HCT116 (cell line): ENCODE measurements at regions not wholly inside any gene's neighbourhood (a gene's known extent, or its start where the extent isn't known, plus 50 kb on each side); places are given as distances from the start of the nearest gene placed in this dataset.
A peak's percentile ranks its signal among the peaks of the same experiment; 100 is the strongest.
"Not testable (repeated sequence)": the region's sequence is repeated elsewhere in the genome, so short reads cannot be mapped to it uniquely, and the experiment has no call there.

ENCODE experiments used
- ATAC-seq: fragments of 200-7000 bp; cut with Tn5 transposase; 2 replicates; pipeline ENCODE4 v1.9.1; 2020; ENCODE audit warnings: mild to moderate bottlenecking, moderate library complexity
- BruUV-seq: library from RNA; stranded (reverse); fragments of 400-500 nt; replicated peaks from 2 replicates; lab custom pipeline; 2021; lab: Mats Ljungman, UMichigan
- CTCF ChIA-PET: fragments of 300-600 bp; sonication (Branson Sonifier 250); formaldehyde crosslinking; loops from one replicate; lab custom pipeline; 2021; ENCODE audit warnings: antibody characterized with exemption; lab: Charles Lee
- POLR2A ChIA-PET: fragments of 300-600, 350-600 bp; sonication (Branson Sonifier 250); formaldehyde crosslinking; loops from one replicate; lab custom pipeline; 2021; ENCODE audit warnings: antibody characterized with exemption; lab: Charles Lee
- RAD21 ChIA-PET, 2 experiments: fragments of 300-600 bp; sonication (Branson Sonifier 250); formaldehyde crosslinking; loops; one replicate each; lab custom pipeline; 2023; ENCODE audit warnings: low total read pairs in 2 of 2; ENCODE audit not compliant: uncharacterized antibody in 2 of 2, unreplicated experiment in 2 of 2, low non-redundant PET in 1 of 2; lab: Charles Lee
- DNase-seq: peaks from one replicate; pipeline ENCODE4 v3.0.0-alpha.2; 2010; ENCODE audit warnings: low read depth, low spot score
- H2AFZ ChIP-seq: fragments of 200-600 bp; shearing (Covaris generic), sonication (generic); 2 replicates; pipeline ENCODE4 v1.6.1; 2017; ENCODE audit warnings: low read depth, mixed run types, mixed read lengths, antibody characterized with exemption, low read length; ENCODE audit not compliant: poor library complexity, severe bottlenecking
- H3K27ac ChIP-seq: 2 replicates; pipeline ENCODE4 v1.5.1; 2012; ENCODE audit warnings: low read depth, low read length
- H3K27me3 ChIP-seq: fragments of 200-600 bp; sonication (generic); 2 replicates; pipeline ENCODE4 v1.6.1; 2016; ENCODE audit warnings: mixed run types, low read length, mixed read lengths; ENCODE audit not compliant: insufficient read depth
- H3K36me3 ChIP-seq, 2 experiments: fragments of 200-500 bp in 1 of 2; fragments of 200-600 bp in 1 of 2; sonication (Bioruptor generic) in 1 of 2; sonication (generic) in 1 of 2; 2 replicates each; pipeline versions ENCODE4 v1.5.1 to v1.6.1; 2014 to 2016; ENCODE audit warnings: low read length in 2 of 2, inconsistent platforms in 1 of 2, mixed read lengths in 1 of 2, mixed run types in 1 of 2; ENCODE audit not compliant: insufficient read depth in 2 of 2, control insufficient read depth in 1 of 2
- H3K4me1 ChIP-seq, 2 experiments: fragments of 200-600 bp in 1 of 2; sonication (generic) in 1 of 2; 2 replicates each; pipeline versions ENCODE4 v1.5.1 to v1.6.1; 2012 to 2017; ENCODE audit warnings: low read length in 2 of 2, inconsistent platforms in 1 of 2, mild to moderate bottlenecking in 1 of 2, mixed read lengths in 1 of 2, mixed run types in 1 of 2, moderate library complexity in 1 of 2; ENCODE audit not compliant: insufficient read depth in 2 of 2, control insufficient read depth in 1 of 2
- H3K4me2 ChIP-seq: fragments of 200-600 bp; sonication (generic); 2 replicates; pipeline ENCODE4 v1.6.1; 2017; ENCODE audit warnings: mixed run types, low read length, mixed read lengths
- H3K4me3 ChIP-seq, 2 experiments: fragments of 200-600 bp in 1 of 2; sonication (generic) in 1 of 2; replicated peaks in 1 of 2; 2 replicates each; pipeline ENCODE4 v1.5.1; 2011 to 2016; ENCODE audit warnings: low read length in 2 of 2, control low read depth in 1 of 2, low read depth in 1 of 2, mild to moderate bottlenecking in 1 of 2, mixed read lengths in 1 of 2, mixed run types in 1 of 2
- H3K79me2 ChIP-seq: fragments of 200-600 bp; sonication (generic); 2 replicates; pipeline ENCODE4 v1.6.1; 2017; ENCODE audit warnings: mild to moderate bottlenecking, mixed run types, low read length, moderate library complexity, mixed read lengths; ENCODE audit not compliant: insufficient read depth
- H3K9ac ChIP-seq: fragments of 200-600 bp; sonication (generic); 2 replicates; pipeline ENCODE4 v1.6.1; 2016; ENCODE audit warnings: low read length, mixed read lengths
- H3K9me2 ChIP-seq: fragments of 200-600 bp; sonication (generic), shearing (Covaris generic); 2 replicates; pipeline ENCODE4 v1.6.1; 2017; ENCODE audit warnings: mixed run types, mild to moderate bottlenecking, moderate library complexity; ENCODE audit not compliant: insufficient read depth
- H3K9me3 ChIP-seq, 2 experiments: fragments of 200-500 bp in 1 of 2; fragments of 200-600 bp in 1 of 2; sonication (Bioruptor generic) in 1 of 2; sonication (generic) in 1 of 2; 2 replicates each; pipeline ENCODE4 v1.6.1; 2014 to 2017; ENCODE audit warnings: low read length in 2 of 2, mixed read lengths in 2 of 2, inconsistent platforms in 1 of 2, low read depth in 1 of 2, mild to moderate bottlenecking in 1 of 2, mixed run types in 1 of 2, moderate library complexity in 1 of 2; ENCODE audit not compliant: control insufficient read depth in 1 of 2, insufficient read depth in 1 of 2
- H4K20me1 ChIP-seq: fragments of 200-600 bp; sonication (generic), shearing (Covaris generic); 2 replicates; pipeline ENCODE4 v1.6.1; 2017; ENCODE audit warnings: mixed run types, mild to moderate bottlenecking, moderate library complexity; ENCODE audit not compliant: insufficient read depth
- intact Hi-C: fragments of 100-400 bp; cut with micrococcal nuclease; formaldehyde crosslinking; loops from 2 replicates; pipeline ENCODE4 v1.10.0; 2022

GRCh38 chr2:97402678-97403077, 187.0 kb downstream of the ANKRD36B start:
- H3K9me3 ChIP-seq, intact Hi-C loops, H3K4me3 ChIP-seq, POLR2A ChIA-PET, BruUV-seq, H3K4me2 ChIP-seq, H3K9me2 ChIP-seq, H3K4me1 ChIP-seq, DNase-seq, RAD21 ChIA-PET, CTCF ChIA-PET, H4K20me1 ChIP-seq, H2AFZ ChIP-seq, H3K9ac ChIP-seq, H3K27me3 ChIP-seq, H3K36me3 ChIP-seq, H3K79me2 ChIP-seq, H3K27ac ChIP-seq: not testable (repeated sequence)
- ATAC-seq: peak; percentile 85

GRCh38 chr2:97395691-97396090, 194.0 kb downstream of the ANKRD36B start:
- RAD21 ChIA-PET, POLR2A ChIA-PET: not testable (repeated sequence)

GRCh38 chr2:97385803-97386202, 203.9 kb downstream of the ANKRD36B start:
- H3K9me3 ChIP-seq, H3K9me2 ChIP-seq, H3K36me3 ChIP-seq, H3K27ac ChIP-seq, H2AFZ ChIP-seq, H3K9ac ChIP-seq, CTCF ChIA-PET, ATAC-seq, intact Hi-C loops, H3K4me2 ChIP-seq, H3K79me2 ChIP-seq, H4K20me1 ChIP-seq, H3K4me3 ChIP-seq, POLR2A ChIA-PET, H3K4me1 ChIP-seq, RAD21 ChIA-PET, H3K27me3 ChIP-seq, BruUV-seq, DNase-seq: not testable (repeated sequence)

More at GRCh38 chr2:97395691-97396090, 194.0 kb downstream of the ANKRD36B start:
- H2AFZ ChIP-seq, H3K9me3 ChIP-seq, H3K36me3 ChIP-seq, H4K20me1 ChIP-seq, DNase-seq, BruUV-seq, H3K27ac ChIP-seq, intact Hi-C loops, H3K27me3 ChIP-seq, H3K4me1 ChIP-seq, ATAC-seq, H3K9ac ChIP-seq, H3K9me2 ChIP-seq, H3K79me2 ChIP-seq, H3K4me3 ChIP-seq, H3K4me2 ChIP-seq, CTCF ChIA-PET: not testable (repeated sequence)

GRCh38 chr2:97375913-97376312, 213.8 kb downstream of the ANKRD36B start:
- H3K36me3 ChIP-seq, H3K9me3 ChIP-seq, H3K79me2 ChIP-seq, H2AFZ ChIP-seq, H3K27me3 ChIP-seq, H3K4me2 ChIP-seq, POLR2A ChIA-PET, H3K9me2 ChIP-seq, intact Hi-C loops, H4K20me1 ChIP-seq, H3K27ac ChIP-seq, DNase-seq, RAD21 ChIA-PET, CTCF ChIA-PET, ATAC-seq, BruUV-seq, H3K4me3 ChIP-seq, H3K4me1 ChIP-seq, H3K9ac ChIP-seq: not testable (repeated sequence)

GRCh38 chr2:97374426-97374825, 215.3 kb downstream of the ANKRD36B start:
- H2AFZ ChIP-seq, POLR2A ChIA-PET, H3K4me1 ChIP-seq, H3K27me3 ChIP-seq, ATAC-seq, DNase-seq, BruUV-seq, H3K9me2 ChIP-seq, CTCF ChIA-PET, H3K9ac ChIP-seq, H3K9me3 ChIP-seq, H4K20me1 ChIP-seq, H3K4me2 ChIP-seq, H3K79me2 ChIP-seq, H3K27ac ChIP-seq, RAD21 ChIA-PET, intact Hi-C loops, H3K4me3 ChIP-seq, H3K36me3 ChIP-seq: not testable (repeated sequence)
